ENCODE measurements at regions not wholly inside any gene's neighbourhood (a gene's known extent, or its start where the extent isn't known, plus 50 kb on each side); places are given as distances from the start of the nearest gene placed in this dataset.

- no peak for TF ChIP-seq CTCF (IDR thresholded peaks at IDR 0.05 in 2 of 3, conservative IDR thresholded peaks at IDR 0.05 in 1 of 3; ENCODE audit: borderline replicate concordance in 1 of 3, insufficient read depth in 1 of 3, low read depth in 2 of 3, low read length in 2 of 3)
- no peak for TF ChIP-seq REST (IDR thresholded peaks at IDR 0.05; ENCODE audit: low read depth)
- TF ChIP-seq EZH2 (IDR thresholded peaks at IDR 0.05): no peak
- no peak for TF ChIP-seq POLR2A (IDR thresholded peaks at IDR 0.05; ENCODE audit: borderline replicate concordance, extremely low read depth, insufficient read depth, insufficient read length)
- TF ChIP-seq ZNF274 (IDR thresholded peaks at IDR 0.05; ENCODE audit: low read depth, low read length): no peak
- no peak for TF ChIP-seq JUND (IDR thresholded peaks at IDR 0.05)
- TF ChIP-seq POLR2AphosphoS5 (IDR thresholded peaks at IDR 0.05; ENCODE audit: low read depth, low read length): no peak
These were observed 138.2 kb downstream of the PCSK1 start for GRCh38 chr5:96294884-96295202.

Measured in HCT116 (cell line).